COLO668 (cell line): ENCODE measurements at regions not wholly inside any gene's neighbourhood (a gene's known extent, or its start where the extent isn't known, plus 50 kb on each side); places are given as distances from the start of the nearest gene placed in this dataset.

Experiments
- DNase-seq: peaks from one replicate; lab custom pipeline; 2025; ENCODE audit not compliant: unreplicated experiment; lab: John Stamatoyannopoulos, UW

DNA sequence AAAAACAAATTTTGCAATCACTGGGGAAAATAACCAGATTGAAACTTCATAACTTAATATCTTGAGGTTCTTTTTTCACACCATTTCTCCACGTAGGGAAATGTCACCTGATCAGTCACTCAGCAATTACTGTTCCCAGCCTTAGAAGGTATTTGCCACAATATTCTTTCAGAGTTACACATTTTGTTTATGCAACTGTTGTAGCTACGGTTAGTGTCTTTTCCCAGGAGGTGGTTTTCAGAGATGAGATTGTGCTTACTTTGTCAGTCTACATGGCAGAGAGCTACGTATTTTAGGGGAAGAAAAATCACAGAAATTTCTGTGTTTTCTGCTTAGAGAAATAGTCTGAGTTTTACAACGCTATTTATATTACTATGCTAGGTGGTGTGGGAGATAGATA lies 792.8 kb upstream of the B3GALT2 start:
- DNase-seq = no peak

DNA sequence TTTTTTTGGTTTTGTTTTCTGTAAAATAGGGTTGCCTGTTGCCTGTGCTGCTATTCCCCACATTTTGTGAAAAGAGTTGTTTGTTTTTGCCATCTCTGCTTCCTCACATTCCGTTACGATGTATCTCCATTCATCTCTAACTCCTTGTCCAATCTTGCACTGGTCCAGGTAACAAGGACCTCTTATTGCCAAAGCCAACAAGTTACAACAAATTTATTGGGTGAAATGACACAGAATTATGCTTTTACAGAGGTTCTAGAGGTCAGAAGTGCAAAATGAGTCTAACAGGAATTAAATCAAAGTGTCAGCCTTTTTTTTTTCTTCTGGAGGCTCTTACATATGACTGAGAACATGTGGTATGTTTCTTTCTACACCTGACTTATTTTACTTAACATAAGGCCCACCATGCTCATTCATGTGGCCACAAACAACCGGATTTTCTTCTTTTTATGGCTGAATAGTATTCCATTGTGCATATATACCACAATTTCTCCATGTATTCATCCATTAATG lies 787.9 kb upstream of the B3GALT2 start:
- no peak for DNase-seq

DNA sequence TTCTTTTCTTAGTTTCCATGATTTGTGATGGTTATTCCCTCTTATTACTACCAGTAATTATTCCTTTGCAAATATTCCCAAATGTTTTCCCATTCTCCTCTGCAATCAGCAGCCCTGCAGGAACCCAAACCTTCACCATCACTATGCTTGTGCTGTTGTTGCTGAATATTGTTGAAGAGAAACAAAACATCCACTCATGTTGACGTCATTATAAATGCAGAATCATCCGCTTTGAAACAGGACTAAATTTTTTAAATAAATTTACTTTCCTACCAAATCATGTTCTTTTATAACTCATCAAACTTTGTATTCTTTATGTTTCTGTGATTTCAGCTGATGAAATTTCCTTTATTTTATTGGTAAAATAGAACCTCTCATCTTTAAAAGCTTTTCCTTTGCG lies 787.0 kb upstream of the B3GALT2 start:
- DNase-seq = no peak

DNA sequence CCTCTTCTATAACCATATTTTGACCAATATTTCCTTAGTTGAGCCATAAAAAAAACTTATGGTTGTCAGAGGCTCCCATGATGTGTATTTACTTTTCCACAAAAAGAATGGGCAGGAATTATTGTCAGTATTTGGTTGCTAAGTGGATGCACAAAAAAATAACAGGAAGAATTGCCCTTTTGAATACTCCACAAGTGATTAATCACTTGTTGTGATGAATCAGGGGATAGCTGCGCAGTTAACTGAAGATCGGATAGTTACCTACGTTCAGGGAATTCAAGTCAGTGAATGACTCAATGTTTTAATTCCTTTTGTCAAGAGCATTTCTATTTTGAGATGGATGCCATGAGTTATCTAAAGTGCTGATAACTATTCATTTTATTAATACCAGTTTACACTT lies 785.2 kb upstream of the B3GALT2 start:
- DNase-seq = no peak

DNA sequence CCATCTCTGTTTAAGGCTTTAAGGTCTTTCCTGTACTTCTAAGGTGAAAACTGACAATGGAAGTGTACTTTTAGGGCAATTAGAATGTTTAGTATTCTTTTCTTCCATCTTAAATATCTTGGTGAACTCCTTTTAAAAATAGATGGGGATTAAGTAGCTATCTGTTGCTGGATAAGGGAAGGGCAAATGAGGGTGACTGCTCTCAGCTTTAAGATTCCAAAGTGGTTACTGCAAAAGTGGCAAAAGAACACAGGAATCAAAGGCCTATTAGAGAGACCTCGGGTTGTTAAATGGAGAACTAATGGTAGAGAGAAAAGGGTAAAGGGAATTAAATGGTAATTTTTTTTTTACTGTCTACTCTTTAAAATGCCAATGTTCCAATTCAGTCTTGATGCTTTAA lies 774.1 kb upstream of the B3GALT2 start:
- no peak for DNase-seq

DNA sequence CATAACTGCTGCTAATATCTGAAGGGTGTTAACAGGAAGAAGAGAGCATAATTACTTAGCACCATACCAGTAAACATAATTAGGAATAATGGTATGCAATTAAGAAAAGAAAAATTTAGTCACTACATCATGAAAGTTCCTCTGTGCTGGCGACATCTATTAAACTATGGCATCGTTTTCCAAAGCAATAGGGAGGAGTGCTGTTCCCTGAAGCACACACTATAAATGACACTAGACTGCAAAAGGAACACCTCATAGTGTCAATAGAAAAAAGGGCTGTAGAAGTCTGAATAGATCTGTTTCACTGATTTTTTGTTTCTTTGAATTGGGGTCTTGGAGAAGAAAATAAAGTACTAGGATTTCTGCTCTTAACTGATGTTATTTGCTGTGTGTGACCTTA lies 773.6 kb upstream of the B3GALT2 start:
- DNase-seq = no peak

DNA sequence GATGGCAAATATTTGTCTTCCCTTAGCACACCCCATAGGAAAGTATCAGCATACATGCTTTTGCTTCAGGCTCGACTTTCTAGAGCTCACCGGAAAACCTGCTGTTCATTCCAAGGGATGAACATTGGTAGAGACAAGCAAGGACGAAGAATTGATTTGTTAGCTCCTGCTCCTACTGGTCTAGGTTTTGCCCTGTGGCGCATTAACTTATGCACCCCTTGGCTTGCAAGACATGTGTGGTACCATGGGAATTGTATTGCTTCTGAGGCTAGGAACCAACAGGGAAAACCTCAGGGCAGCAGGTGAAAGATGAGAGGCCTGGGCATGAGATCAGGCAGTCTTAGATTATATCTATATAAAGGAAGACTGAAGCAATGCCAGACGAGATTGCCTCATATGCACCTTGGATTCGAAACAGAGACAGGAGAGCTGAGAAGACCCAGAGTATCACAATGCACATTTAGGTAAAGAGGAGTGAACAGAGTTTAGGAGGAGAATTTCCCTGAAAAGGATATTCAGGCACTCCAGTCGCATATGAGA lies 771.2 kb upstream of the B3GALT2 start:
- DNase-seq = no peak

DNA sequence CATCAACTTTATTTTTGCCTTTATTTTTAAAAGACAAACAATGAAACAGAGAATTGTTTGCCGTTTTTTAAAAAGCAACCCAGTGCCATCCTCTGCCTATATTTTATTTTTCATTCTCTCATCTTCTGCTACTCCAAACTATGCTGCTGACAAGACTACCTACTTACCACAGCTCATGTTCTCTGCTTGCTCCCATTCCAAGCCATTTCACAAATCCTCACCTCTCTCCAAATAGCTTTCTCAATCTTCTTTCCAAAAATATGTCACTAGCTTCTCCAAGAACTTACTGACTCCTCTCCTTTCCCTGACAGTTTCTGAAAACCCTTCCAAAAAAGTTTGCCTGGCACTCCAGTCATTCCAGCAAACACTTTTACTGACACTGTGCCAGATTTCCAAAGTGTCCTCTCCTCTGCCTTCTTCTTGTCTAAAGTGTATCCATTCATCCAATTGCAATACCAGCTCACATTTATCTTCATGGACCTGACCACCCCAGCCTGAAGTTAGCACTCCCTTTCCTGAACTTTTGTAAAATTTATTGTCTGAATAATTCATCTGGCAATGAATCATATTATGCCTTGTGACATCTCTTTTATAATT lies 766.5 kb upstream of the B3GALT2 start:
- DNase-seq = no peak

GRCh38 chr1:193951984-193952383 lies 765.6 kb upstream of the B3GALT2 start:
- DNase-seq = no peak

DNA sequence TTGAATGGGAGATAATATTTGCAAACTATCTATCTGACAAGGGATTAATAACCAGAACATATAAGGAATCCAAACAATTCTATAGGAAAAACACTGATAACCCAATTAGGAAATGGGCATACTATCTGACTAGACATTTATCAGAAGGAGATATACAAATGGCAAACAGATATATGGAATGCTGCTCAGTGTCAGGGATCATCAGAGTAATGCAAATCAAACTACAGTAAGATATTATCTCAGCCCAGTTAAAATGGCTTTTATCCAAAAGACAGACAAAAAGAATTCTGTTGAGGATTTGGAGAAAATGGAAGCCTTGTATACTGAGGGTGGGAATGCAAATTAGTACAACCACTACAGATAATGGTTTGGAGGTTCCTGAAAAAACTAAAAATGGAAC lies 758.0 kb upstream of the B3GALT2 start:
- DNase-seq = no peak

DNA sequence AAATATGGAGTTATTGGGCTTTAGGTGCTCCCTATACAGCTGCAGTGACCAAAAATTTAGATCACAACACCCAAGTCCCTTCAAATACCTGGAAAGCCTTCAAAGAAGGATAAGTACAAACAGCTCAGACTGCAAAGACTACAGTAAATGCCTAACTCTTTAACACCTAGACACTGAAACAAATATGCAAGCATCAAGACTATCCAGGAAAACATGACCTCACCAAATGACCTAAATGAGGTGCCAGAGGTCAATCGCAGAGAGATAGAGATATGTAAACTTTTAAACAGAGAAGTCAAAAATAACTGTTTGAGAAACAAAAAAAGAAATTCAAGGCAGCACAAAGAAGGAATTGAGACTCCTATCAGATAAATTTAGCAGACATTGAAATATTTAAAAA lies 753.8 kb upstream of the B3GALT2 start:
- no peak for DNase-seq

GRCh38 chr1:193939585-193939984 lies 753.2 kb upstream of the B3GALT2 start:
- no peak for DNase-seq

DNA sequence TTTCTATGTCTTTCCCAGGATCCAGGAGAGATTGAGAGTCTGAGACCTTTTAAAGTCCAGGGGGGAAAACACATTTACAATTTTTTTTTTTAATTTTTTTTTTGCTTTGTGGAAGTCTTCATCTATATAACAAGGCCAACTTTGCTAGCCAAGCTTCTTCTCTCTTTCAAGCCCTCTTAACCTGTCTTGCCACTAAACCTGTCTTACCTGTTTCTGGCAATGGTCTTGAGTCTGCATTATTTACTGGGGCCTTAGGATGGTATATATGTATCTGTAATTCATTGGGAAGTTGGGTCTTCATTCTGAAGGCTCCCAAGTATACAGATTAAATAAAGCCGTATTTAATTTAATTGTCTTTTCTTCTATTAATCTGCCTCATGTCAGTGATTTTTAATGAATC lies 750.9 kb upstream of the B3GALT2 start:
- DNase-seq = no peak

DNA sequence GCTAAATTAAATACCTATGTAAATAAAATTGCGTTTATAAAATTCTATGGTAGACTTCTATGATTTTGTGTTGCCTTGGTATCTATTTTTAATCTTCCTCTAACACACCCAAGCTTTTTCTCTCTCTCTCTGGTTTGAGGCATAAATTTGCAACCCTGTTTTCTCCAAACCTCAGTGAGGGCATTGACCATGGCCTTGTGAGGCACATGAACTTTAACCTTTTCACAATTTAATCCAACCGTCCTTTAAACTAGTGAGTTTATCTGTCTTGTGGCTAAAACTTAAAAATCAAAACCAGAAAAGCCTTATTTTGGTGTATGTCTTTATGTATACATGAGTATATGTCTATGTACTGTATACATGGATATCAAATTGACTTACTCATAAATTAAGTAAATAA lies 746.6 kb upstream of the B3GALT2 start:
- DNase-seq = no peak

DNA sequence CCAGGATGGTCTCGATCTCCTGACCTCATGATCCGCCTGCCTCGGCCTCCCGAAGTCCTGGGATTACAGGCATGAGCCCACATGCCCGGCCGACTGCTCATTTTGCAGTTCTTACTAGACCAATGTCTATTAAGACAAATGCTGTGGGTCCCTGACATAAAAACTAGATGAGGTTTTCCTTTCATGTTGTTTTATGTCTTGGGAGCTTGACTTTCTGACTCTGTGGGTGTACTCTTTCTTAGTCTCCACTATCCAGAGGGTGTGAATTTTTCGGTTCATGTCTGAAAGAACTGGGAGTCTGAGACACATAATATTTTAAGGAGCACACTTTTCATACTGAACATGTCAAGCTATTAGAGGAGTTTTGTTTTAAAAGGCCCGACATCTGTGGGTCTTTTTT lies 744.9 kb upstream of the B3GALT2 start:
- no peak for DNase-seq

- DNase-seq = no peak
Observed at GRCh38 chr1:193929374-193930033, 743.1 kb upstream of the B3GALT2 start.

DNA sequence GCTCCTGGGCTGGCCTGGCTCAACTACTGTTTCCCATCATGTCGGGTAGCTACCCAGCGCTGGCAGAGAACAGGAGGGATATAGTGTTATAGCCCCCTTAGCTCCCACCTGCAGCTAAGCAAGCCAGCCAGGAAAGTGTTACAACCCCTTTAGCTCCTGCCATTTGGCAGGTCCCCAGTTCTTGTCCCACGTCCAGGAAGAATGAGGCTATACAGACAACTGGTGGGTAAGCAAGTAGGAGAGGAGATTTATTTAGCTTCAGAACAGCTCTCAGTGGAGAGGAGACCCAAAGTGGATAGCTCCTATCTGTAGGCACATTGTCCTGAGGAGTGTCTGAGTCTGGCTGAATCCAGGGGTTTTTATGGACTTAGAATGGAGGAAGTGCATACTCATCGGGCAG lies 741.1 kb upstream of the B3GALT2 start:
- no peak for DNase-seq

GRCh38 chr1:193926956-193927355 lies 740.5 kb upstream of the B3GALT2 start:
- no peak for DNase-seq

DNA sequence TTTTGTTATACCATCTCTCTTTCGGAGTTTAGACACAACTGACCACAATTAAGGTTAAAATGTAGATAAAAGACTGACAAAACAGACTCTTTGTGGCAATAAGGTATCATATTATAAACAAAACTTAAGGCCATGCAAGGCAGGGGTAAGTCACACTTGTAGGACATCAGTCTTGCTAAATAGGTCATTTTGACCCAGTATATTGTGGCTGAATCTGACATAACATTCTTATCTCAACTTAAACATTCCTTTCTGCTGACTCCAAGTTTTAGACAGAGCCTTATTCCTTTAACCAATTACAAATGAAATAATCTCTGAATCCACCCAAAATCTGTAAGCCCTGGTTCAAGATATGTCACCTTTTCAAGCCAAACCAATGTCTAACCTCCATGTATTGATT lies 733.4 kb upstream of the B3GALT2 start:
- no peak for DNase-seq

DNA sequence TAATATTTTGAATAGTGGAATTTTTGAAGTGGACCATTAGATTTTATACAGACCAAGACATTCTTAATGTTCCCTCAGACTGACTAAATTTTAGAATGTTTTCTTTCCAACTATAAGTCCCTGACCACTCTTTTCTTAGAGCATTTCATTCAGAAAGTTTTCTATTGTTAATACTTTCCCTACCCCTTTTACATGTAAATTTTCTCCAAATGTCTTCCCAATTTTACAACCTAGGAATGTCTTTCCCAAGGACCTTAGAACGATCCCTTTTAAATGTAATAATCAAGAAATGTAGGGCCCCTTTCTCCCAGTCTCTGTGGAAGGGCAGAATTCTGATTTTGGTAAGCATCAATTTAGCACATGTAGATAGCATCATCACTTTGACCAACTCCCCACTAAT lies 730.0 kb upstream of the B3GALT2 start:
- DNase-seq = no peak

GRCh38 chr1:193914871-193915270 lies 728.5 kb upstream of the B3GALT2 start:
- DNase-seq = no peak

DNA sequence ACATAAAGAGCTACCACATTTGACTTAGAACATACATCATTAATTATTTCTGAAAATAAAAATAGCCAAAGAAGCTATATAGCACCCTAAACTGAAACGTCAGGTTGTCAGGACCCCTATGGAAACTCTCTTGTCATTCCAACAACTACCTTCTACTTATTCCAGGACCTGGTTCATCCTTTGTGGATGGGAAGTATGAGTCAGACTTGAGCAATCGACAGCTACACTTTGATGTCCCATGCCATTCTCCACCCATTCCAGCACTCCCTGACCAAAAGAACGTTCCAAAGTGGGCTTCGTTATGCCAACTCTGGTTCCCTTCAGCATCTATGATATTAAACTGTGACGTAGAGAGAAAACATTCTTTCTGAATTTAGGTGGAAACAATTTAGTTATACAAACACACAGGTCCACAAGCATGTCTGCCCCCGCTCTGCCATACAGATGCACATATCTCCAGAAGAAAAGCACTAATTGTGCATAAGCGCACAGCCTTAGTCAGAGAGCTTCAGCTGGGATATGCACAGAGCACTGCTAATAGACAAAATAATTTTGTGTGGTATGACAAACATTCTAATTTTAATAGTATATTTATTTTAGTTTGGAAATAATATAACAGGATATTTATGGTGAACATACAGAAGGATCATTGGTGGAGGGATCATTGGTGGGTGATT lies 723.1 kb upstream of the B3GALT2 start:
- no peak for DNase-seq
